Prostate gland (tissue), 2 donors: ENCODE measurements at regions not wholly inside any gene's neighbourhood (a gene's known extent, or its start where the extent isn't known, plus 50 kb on each side); places are given as distances from the start of the nearest gene placed in this dataset.

Experiments
- DNase-seq: peaks from one replicate; pipeline ENCODE4 v3.0.0-alpha.2; 2019; ENCODE audit warnings: low spot score
- H3K27ac ChIP-seq, 2 donors: fragments of 200-600 bp; sonication (generic); 2 replicates each; pipeline ENCODE4 v1.5.1; 2017 to 2019
- H3K27me3 ChIP-seq: fragments of 200-600 bp; sonication (generic); replicated peaks from 2 replicates; pipeline ENCODE4 v1.5.1; 2019; ENCODE audit not compliant: insufficient read depth
- H3K36me3 ChIP-seq, 2 donors: fragments of 200-600 bp; sonication (generic); 1 replicate in 1 of 2; 2 replicates in 1 of 2; pipeline versions ENCODE4 v1.5.1 to v1.8.1; 2017 to 2019
- H3K4me1 ChIP-seq: fragments of 200-600 bp; sonication (generic); replicated peaks from 2 replicates; pipeline ENCODE4 v1.5.1; 2019
- H3K4me3 ChIP-seq, 2 donors: fragments of 200-600 bp; sonication (generic); 2 replicates each; pipeline ENCODE4 v1.5.1; 2017 to 2019
- H3K9me3 ChIP-seq: fragments of 200-600 bp; sonication (generic); 2 replicates; pipeline ENCODE4 v1.5.1; 2017
- POLR2A ChIP-seq: fragments of 450-650 bp; IDR thresholded peaks from one replicate; pipeline ENCODE4 v1.6.1; 2016; ENCODE audit warnings: antibody characterized with exemption, mild to moderate bottlenecking
- POLR2AphosphoS5 ChIP-seq: sonication (generic); formaldehyde crosslinking; IDR thresholded peaks from one replicate; pipeline ENCODE4 v1.6.1; 2017; ENCODE audit warnings: antibody characterized with exemption
- WGBS: methylation state at CpG from one replicate; pipeline ENCODE4 v1.1.5; 2018; 5-methylcytosine and 5-hydroxymethylcytosine counted together
- intact Hi-C: fragments of 100-400 bp; cut with DNase I; formaldehyde crosslinking; loops from one replicate; pipeline ENCODE4 v1.14.2; 2022
- TF ChIP-seq, protein P1 (sequence below), 4 experiments: fragments of 200-600 bp in 2 of 4; fragments of 450-650 bp in 2 of 4; sonication (generic) in 2 of 4; IDR thresholded peaks; 1 replicate in 3 of 4; 2 replicates in 1 of 4; pipeline ENCODE4 v1.5.1; 2016 to 2019; ENCODE audit warnings: antibody characterized with exemption in 4 of 4, mild to moderate bottlenecking in 2 of 4, moderate library complexity in 2 of 4

DNA sequence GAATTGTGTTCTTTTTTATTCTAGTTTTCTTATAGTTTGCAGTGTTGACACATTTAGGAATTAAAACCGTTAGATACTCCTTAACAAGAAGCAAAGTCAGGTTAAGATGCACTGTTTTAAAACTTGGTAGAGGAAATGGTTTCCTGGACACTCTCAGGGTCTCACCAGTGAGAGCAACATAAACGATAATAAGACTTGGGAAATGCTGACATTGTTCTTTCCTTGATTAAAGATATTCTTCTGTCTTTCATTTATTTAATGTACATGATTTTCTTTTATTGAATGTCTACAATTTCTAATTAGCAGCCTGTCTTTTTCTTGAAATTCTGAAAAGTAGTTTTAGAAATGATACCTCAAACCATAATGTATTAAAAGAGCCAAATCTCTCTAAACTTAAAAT, 707.9 kb upstream of the CHD1 start:
- Histone ChIP-seq H3K4me3 (no peak overlapping the region), H3K27ac (no peak overlapping the region), H3K9me3 (no peaks in the 10 kb centered on the region), H3K4me1 (no peaks in the 10 kb centered on the region), H3K27me3 (no peaks in the 10 kb centered on the region), H3K36me3 (no peaks in the 10 kb centered on the region)
- no peak for DNase-seq
- intact Hi-C loops: no loop called here
- 62% methylated on average over 2 of the region's 2 CpGs for WGBS
- TF ChIP-seq POLR2AphosphoS5 (no peak), POLR2A (no peak)
- TF ChIP-seq, protein P1, sequence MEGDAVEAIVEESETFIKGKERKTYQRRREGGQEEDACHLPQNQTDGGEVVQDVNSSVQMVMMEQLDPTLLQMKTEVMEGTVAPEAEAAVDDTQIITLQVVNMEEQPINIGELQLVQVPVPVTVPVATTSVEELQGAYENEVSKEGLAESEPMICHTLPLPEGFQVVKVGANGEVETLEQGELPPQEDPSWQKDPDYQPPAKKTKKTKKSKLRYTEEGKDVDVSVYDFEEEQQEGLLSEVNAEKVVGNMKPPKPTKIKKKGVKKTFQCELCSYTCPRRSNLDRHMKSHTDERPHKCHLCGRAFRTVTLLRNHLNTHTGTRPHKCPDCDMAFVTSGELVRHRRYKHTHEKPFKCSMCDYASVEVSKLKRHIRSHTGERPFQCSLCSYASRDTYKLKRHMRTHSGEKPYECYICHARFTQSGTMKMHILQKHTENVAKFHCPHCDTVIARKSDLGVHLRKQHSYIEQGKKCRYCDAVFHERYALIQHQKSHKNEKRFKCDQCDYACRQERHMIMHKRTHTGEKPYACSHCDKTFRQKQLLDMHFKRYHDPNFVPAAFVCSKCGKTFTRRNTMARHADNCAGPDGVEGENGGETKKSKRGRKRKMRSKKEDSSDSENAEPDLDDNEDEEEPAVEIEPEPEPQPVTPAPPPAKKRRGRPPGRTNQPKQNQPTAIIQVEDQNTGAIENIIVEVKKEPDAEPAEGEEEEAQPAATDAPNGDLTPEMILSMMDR (IDR thresholded peaks at IDR 0.05): no peak

DNA sequence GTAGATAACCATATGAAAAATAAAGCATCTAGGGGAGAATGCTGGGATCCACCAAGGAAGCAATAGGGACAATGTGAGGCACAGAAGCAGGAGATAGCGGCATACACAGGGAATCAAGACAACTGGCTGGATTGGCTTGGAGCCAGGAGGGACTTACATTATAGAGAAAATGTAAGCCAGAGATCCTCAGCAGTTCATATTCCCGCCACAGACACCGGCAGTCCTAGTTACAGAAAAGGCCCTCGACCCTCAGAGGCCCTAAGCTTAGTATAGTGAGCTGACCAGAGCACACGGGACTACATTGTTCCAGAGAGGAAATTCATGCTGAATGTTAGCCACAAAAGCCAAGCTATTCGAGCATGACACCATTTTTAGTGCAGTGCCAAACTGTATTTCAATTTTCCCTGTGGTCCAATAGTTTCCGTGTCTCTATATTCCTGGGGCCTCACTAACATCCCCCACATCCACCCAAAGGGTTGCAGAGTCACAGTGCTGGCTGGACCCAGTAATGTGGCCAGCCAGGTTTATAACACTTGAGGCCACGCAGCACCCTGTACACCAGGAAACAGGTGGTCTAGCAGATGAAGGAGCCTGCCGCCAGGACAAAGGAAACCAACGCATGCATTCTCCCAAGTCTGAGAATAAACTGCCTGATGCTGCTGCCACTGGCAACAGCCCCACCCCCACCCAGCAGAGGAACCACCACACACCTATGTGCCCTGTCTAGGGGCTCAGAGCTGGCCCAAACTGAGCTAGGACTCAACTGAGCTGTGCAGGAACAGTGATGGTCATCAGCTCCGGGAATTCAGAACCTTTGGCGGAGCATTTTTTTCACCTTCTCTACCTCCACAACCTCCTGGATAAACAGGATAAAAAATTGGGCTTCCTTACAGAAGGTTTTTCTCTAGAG, 693.2 kb upstream of the CHD1 start:
- Histone ChIP-seq H3K9me3 (no peaks in the 10 kb centered on the region), H3K4me3 (no peak overlapping the region), H3K27me3 (no peaks in the 10 kb centered on the region), H3K4me1 (no peaks in the 10 kb centered on the region), H3K36me3 (no peaks in the 10 kb centered on the region), H3K27ac (no peak overlapping the region)
- 76% methylated on average over 12 of the region's 12 CpGs for WGBS
- intact Hi-C loops: no loop called here
- TF ChIP-seq POLR2AphosphoS5: no peak
- TF ChIP-seq, protein P1 (IDR thresholded peaks at IDR 0.05): no peak
- TF ChIP-seq POLR2A: no peak
- DNase-seq: no peak

DNA sequence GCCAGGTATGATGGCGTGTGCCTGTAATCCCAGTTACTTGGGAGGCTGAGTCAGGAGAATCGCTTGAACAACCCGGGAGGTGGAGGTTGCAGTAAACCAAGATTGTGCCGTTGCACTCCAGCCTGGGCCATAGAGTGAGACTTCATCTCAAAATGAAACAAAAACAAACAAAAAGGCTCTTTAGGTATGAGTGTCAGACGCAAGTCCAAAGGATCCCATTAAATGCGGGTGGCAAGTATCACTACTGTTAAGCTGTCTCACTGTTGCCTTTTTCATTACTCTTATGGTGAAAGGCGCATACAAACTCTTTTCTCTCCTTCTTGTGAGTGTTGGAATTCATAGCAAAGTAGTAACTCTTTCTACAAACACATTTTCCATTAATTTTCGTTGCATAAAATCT, 688.5 kb upstream of the CHD1 start:
- no peak for TF ChIP-seq POLR2AphosphoS5
- no peak for TF ChIP-seq POLR2A
- TF ChIP-seq, protein P1 (IDR thresholded peaks at IDR 0.05): no peak
- 92% methylated on average over 8 of the region's 8 CpGs for WGBS
- intact Hi-C loops: no loop called here

GRCh38 chr5:99614888-99615287, 686.1 kb upstream of the CHD1 start:
- H3K27me3 ChIP-seq: no peaks in the 10 kb centered on the region
- H3K27ac ChIP-seq: no peak overlapping the region
- DNase-seq: no peak
- no peaks in the 10 kb centered on the region for H3K36me3 ChIP-seq
- H3K9me3 ChIP-seq: no peaks in the 10 kb centered on the region
- TF ChIP-seq, protein P1 (IDR thresholded peaks at IDR 0.05): no peak
- no peak for TF ChIP-seq POLR2A
- no peak for TF ChIP-seq POLR2AphosphoS5
- H3K4me1 ChIP-seq: no peaks in the 10 kb centered on the region
- 46% methylated on average over 1 of the region's 1 CpG for WGBS
- intact Hi-C loops: no loop called here
- no peak overlapping the region for H3K4me3 ChIP-seq

More for the DNA sequence above, 688.5 kb upstream of the CHD1 start:
- no peaks in the 10 kb centered on the region for H3K9me3 ChIP-seq
- no peak overlapping the region for H3K4me3 ChIP-seq
- H3K27ac ChIP-seq: no peak overlapping the region
- no peaks in the 10 kb centered on the region for H3K27me3 ChIP-seq
- DNase-seq: no peak
- no peaks in the 10 kb centered on the region for H3K4me1 ChIP-seq
- no peaks in the 10 kb centered on the region for H3K36me3 ChIP-seq

DNA sequence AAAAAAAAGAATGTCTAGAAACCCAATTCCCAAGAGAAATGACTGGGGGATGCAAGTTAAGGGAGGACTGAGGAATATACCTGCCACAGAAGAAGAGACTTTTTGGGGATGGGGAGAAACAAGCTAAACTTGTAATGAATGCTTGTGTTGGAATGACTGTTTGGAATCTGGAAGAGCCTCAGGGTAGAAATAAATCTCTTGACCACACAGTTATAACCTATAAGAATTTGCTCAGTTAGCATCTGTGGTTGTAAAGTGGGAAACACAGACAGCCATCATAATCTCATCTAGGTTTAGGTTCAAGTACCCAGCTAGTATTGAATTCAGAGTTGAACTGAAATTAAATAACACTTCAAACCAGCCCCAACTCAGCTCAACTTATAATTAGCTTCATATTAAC, 678.3 kb upstream of the CHD1 start:
- no peak for DNase-seq
- Histone ChIP-seq H3K4me1 (no peaks in the 10 kb centered on the region), H3K4me3 (no peak overlapping the region), H3K27me3 (no peaks in the 10 kb centered on the region), H3K36me3 (no peaks in the 10 kb centered on the region), H3K27ac (no peak overlapping the region), H3K9me3 (no peaks in the 10 kb centered on the region)
- intact Hi-C loops: no loop called here
- TF ChIP-seq POLR2AphosphoS5: no peak
- TF ChIP-seq, protein P1 (IDR thresholded peaks at IDR 0.05): no peak
- TF ChIP-seq POLR2A: no peak
